ENCODE measurements at regions not wholly inside any gene's neighbourhood (a gene's known extent, or its start where the extent isn't known, plus 50 kb on each side); places are given as distances from the start of the nearest gene placed in this dataset.

GRCh38 chrX:130974323-130974722 is 71.3 kb upstream of the ENOX2 start:
- TF ChIP-seq, protein P1, sequence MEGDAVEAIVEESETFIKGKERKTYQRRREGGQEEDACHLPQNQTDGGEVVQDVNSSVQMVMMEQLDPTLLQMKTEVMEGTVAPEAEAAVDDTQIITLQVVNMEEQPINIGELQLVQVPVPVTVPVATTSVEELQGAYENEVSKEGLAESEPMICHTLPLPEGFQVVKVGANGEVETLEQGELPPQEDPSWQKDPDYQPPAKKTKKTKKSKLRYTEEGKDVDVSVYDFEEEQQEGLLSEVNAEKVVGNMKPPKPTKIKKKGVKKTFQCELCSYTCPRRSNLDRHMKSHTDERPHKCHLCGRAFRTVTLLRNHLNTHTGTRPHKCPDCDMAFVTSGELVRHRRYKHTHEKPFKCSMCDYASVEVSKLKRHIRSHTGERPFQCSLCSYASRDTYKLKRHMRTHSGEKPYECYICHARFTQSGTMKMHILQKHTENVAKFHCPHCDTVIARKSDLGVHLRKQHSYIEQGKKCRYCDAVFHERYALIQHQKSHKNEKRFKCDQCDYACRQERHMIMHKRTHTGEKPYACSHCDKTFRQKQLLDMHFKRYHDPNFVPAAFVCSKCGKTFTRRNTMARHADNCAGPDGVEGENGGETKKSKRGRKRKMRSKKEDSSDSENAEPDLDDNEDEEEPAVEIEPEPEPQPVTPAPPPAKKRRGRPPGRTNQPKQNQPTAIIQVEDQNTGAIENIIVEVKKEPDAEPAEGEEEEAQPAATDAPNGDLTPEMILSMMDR (IDR thresholded peaks at IDR 0.05; ENCODE audit: borderline replicate concordance, control extremely low read depth, extremely low read depth, insufficient read depth, missing control alignments): no peak
- DNase-seq (ENCODE audit: low spot score): no peak
- in situ Hi-C loops (cut with MboI; ENCODE audit: low sequenced_read_pairs, unreplicated experiment): no loop called here

DNA sequence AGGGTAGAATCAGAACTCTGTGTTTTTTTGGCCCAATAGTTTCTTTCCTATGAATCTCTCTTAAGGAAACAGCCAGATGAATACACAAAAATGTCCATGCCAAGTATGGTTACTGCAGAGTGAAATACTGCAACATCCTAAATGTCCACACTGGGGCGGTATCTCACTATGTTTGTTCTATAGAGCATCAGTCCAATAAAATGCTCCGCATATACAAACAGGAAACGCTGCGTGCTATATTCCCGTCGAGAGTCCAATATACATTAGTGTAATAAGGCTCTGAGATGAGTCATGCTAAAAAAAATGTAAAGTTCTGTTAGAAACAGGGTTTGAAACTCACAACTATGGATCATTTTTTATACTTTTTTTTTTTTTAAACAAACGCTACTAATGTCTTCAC is 72.9 kb upstream of the ENOX2 start:
- no peak for DNase-seq (ENCODE audit: low spot score)
- in situ Hi-C loops (cut with MboI; ENCODE audit: low sequenced_read_pairs, unreplicated experiment): loop anchor here (25.0 kb wide), 1 partner anchor 661 kb away; no protein-coding TSS in a partner anchor
- TF ChIP-seq, protein P1 (IDR thresholded peaks at IDR 0.05; ENCODE audit: borderline replicate concordance, control extremely low read depth, extremely low read depth, insufficient read depth, missing control alignments): peak; percentile 30

- TF ChIP-seq, protein P1 (IDR thresholded peaks at IDR 0.05; ENCODE audit: borderline replicate concordance, control extremely low read depth, extremely low read depth, insufficient read depth, missing control alignments): no peak
- no peak for DNase-seq (ENCODE audit: low spot score)
- in situ Hi-C loops (cut with MboI; ENCODE audit: low sequenced_read_pairs, unreplicated experiment): loop anchor here (25.0 kb wide), 1 partner anchor 655 kb away; no protein-coding TSS in a partner anchor
These were observed 76.3 kb upstream of the ARHGAP36 start for GRCh38 chrX:130981836-130982235.

- in situ Hi-C loops (cut with MboI; ENCODE audit: low sequenced_read_pairs, unreplicated experiment): loop anchor here (25.0 kb wide), 1 partner anchor 653 kb away; no protein-coding TSS in a partner anchor
- DNase-seq (ENCODE audit: low spot score): no peak
- TF ChIP-seq, protein P1 (IDR thresholded peaks at IDR 0.05; ENCODE audit: borderline replicate concordance, control extremely low read depth, extremely low read depth, insufficient read depth, missing control alignments): no peak
These were observed 73.4 kb upstream of the ARHGAP36 start for GRCh38 chrX:130984782-130985181.

GRCh38 chrX:130987241-130987640 is 70.9 kb upstream of the ARHGAP36 start:
- in situ Hi-C loops (cut with MboI; ENCODE audit: low sequenced_read_pairs, unreplicated experiment): loop anchor here (25.0 kb wide), 1 partner anchor 650 kb away; no protein-coding TSS in a partner anchor
- TF ChIP-seq, protein P1 (IDR thresholded peaks at IDR 0.05; ENCODE audit: borderline replicate concordance, control extremely low read depth, extremely low read depth, insufficient read depth, missing control alignments): no peak
- no peak for DNase-seq (ENCODE audit: low spot score)

- in situ Hi-C loops (cut with MboI; ENCODE audit: low sequenced_read_pairs, unreplicated experiment): loop anchor here (25.0 kb wide), 1 partner anchor 647 kb away; no protein-coding TSS in a partner anchor
- TF ChIP-seq, protein P1 (IDR thresholded peaks at IDR 0.05; ENCODE audit: borderline replicate concordance, control extremely low read depth, extremely low read depth, insufficient read depth, missing control alignments): no peak
These were observed 67.4 kb upstream of the ARHGAP36 start for GRCh38 chrX:130990723-130991122.

More at GRCh38 chrX:130990723-130991122, 67.4 kb upstream of the ARHGAP36 start:
- no peak for DNase-seq (ENCODE audit: low spot score)
